Mesothelial cell of epicardium (in vitro differentiated cells): ENCODE measurements at regions not wholly inside any gene's neighbourhood (a gene's known extent, or its start where the extent isn't known, plus 50 kb on each side); places are given as distances from the start of the nearest gene placed in this dataset.

Experiments
- DNase-seq, 2 experiments: peaks; one replicate each; pipeline ENCODE4 v3.0.0; 2021; ENCODE audit warnings: low spot score in 2 of 2; ENCODE audit not compliant: unreplicated experiment in 2 of 2
- H3K27ac Mint-ChIP-seq: 2 replicates; pipeline ENCODE4 v1.8.0; 2021; ENCODE audit warnings: mixed read lengths
- H3K27me3 Mint-ChIP-seq: 2 replicates; pipeline ENCODE4 v1.8.0; 2021; ENCODE audit warnings: low read depth, mixed read lengths
- H3K36me3 Mint-ChIP-seq: 2 replicates; pipeline ENCODE4 v1.8.0; 2021; ENCODE audit warnings: mixed read lengths
- H3K4me1 Mint-ChIP-seq: 2 replicates; pipeline ENCODE4 v1.8.0; 2021; ENCODE audit warnings: mixed read lengths
- H3K4me3 Mint-ChIP-seq: 2 replicates; pipeline ENCODE4 v1.8.0; 2021; ENCODE audit warnings: mild to moderate bottlenecking, moderate library complexity, mixed read lengths
- H3K9me3 Mint-ChIP-seq: 2 replicates; pipeline ENCODE4 v1.8.0; 2021; ENCODE audit warnings: mixed read lengths
- CTCF ChIP-seq: fragments of 200-600 bp; sonication (generic); IDR thresholded peaks from one replicate; pipeline ENCODE4 v1.5.0; 2021; ENCODE audit warnings: antibody characterized with exemption; ENCODE audit not compliant: unreplicated experiment

GRCh38 chr11:30789270-30789669 lies 203.1 kb upstream of the MPPED2 start:
- Mint-ChIP-seq H3K4me1 (peaks cover 36% of the 10 kb centered on the region), H3K27me3 (no peaks in the 10 kb centered on the region), H3K36me3 (peaks cover 3% of the 10 kb centered on the region), H3K4me3 (no peak overlapping the region), H3K9me3 (peaks cover 8% of the 10 kb centered on the region), H3K27ac (no peak overlapping the region)
- no peak for TF ChIP-seq CTCF
- DNase-seq: no peak

- no peak for DNase-seq
- peaks cover 3% of the 10 kb centered on the region for H3K36me3 Mint-ChIP-seq
- H3K27ac Mint-ChIP-seq: no peak overlapping the region
- H3K9me3 Mint-ChIP-seq: peaks cover 8% of the 10 kb centered on the region
- no peaks in the 10 kb centered on the region for H3K27me3 Mint-ChIP-seq
- TF ChIP-seq CTCF: no peak
- no peak overlapping the region for H3K4me3 Mint-ChIP-seq
- peaks cover 40% of the 10 kb centered on the region for H3K4me1 Mint-ChIP-seq
Measured at GRCh38 chr11:30788849-30789248, 202.7 kb upstream of the MPPED2 start.

- H3K9me3 Mint-ChIP-seq: peaks cover 8% of the 10 kb centered on the region
- peaks cover 40% of the 10 kb centered on the region for H3K4me1 Mint-ChIP-seq
- H3K36me3 Mint-ChIP-seq: peaks cover 3% of the 10 kb centered on the region
- TF ChIP-seq CTCF: no peak
- H3K4me3 Mint-ChIP-seq: no peak overlapping the region
- no peak for DNase-seq
- peak overlapping the region; percentile 69 for H3K27ac Mint-ChIP-seq
- no peaks in the 10 kb centered on the region for H3K27me3 Mint-ChIP-seq
Measured at GRCh38 chr11:30786256-30787110, 200.3 kb upstream of the MPPED2 start.

- no peak for DNase-seq
- no peak overlapping the region for H3K4me3 Mint-ChIP-seq
- peaks cover 36% of the 10 kb centered on the region for H3K4me1 Mint-ChIP-seq
- peak overlapping the region; percentile 6 for H3K27ac Mint-ChIP-seq
- no peak for TF ChIP-seq CTCF
- H3K36me3 Mint-ChIP-seq: peaks cover 3% of the 10 kb centered on the region
- no peaks in the 10 kb centered on the region for H3K27me3 Mint-ChIP-seq
- peaks cover 12% of the 10 kb centered on the region for H3K9me3 Mint-ChIP-seq
Measured at GRCh38 chr11:30778596-30778995, 192.4 kb upstream of the MPPED2 start.

- Mint-ChIP-seq H3K4me3 (no peak overlapping the region), H3K36me3 (peaks cover 3% of the 10 kb centered on the region), H3K4me1 (peaks cover 37% of the 10 kb centered on the region), H3K27ac (no peak overlapping the region), H3K9me3 (peaks cover 12% of the 10 kb centered on the region), H3K27me3 (no peaks in the 10 kb centered on the region)
- DNase-seq: no peak
- no peak for TF ChIP-seq CTCF
Measured at GRCh38 chr11:30775233-30775522, 189.0 kb upstream of the MPPED2 start.
